ENCODE measurements at regions not wholly inside any gene's neighbourhood (a gene's known extent, or its start where the extent isn't known, plus 50 kb on each side); places are given as distances from the start of the nearest gene placed in this dataset.

DNA sequence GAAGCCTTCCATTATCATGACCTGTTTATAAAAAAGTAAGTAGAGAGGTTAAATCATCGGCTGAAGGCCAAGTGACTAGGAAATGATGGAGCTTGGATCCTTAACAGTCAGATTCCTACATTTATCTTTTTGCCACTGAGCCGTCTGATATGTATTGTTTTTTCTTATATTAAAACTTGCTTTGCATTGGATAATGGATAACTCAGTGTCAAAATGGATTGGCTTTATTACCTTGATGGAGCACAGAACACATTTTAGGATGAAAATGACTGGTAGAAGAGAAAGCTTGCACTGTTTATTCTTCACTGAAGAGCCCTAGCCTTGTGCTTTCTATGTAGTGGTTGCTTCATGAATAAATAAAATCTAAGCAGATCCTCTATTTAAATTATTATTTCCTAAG, 54.2 kb upstream of the TSPAN5 start:
- TF ChIP-seq EGR1 (IDR thresholded peaks at IDR 0.05; ENCODE audit: low read depth) (no peak), RAD21 (IDR thresholded peaks at IDR 0.05; ENCODE audit: low read depth) (no peak), EZH2 (IDR thresholded peaks at IDR 0.05) (no peak), SRF (IDR thresholded peaks at IDR 0.05; ENCODE audit: low read depth) (no peak), SP1 (IDR thresholded peaks at IDR 0.05; ENCODE audit: low read depth) (no peak), FOSL1 (IDR thresholded peaks at IDR 0.05; ENCODE audit: low read depth) (no peak), POLR2A (IDR thresholded peaks at IDR 0.05; ENCODE audit: borderline replicate concordance, extremely low read depth, insufficient read depth, insufficient read length) (no peak), CEBPB (IDR thresholded peaks at IDR 0.05; ENCODE audit: low read depth) (no peak), POLR2AphosphoS5 (IDR thresholded peaks at IDR 0.05; ENCODE audit: low read depth, low read length) (no peak), ZNF274 (IDR thresholded peaks at IDR 0.05; ENCODE audit: low read depth, low read length) (no peak)
- TF ChIP-seq, protein P1, sequence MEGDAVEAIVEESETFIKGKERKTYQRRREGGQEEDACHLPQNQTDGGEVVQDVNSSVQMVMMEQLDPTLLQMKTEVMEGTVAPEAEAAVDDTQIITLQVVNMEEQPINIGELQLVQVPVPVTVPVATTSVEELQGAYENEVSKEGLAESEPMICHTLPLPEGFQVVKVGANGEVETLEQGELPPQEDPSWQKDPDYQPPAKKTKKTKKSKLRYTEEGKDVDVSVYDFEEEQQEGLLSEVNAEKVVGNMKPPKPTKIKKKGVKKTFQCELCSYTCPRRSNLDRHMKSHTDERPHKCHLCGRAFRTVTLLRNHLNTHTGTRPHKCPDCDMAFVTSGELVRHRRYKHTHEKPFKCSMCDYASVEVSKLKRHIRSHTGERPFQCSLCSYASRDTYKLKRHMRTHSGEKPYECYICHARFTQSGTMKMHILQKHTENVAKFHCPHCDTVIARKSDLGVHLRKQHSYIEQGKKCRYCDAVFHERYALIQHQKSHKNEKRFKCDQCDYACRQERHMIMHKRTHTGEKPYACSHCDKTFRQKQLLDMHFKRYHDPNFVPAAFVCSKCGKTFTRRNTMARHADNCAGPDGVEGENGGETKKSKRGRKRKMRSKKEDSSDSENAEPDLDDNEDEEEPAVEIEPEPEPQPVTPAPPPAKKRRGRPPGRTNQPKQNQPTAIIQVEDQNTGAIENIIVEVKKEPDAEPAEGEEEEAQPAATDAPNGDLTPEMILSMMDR (IDR thresholded peaks at IDR 0.05 in 2 of 3, conservative IDR thresholded peaks at IDR 0.05 in 1 of 3; ENCODE audit: borderline replicate concordance in 1 of 3, insufficient read depth in 1 of 3, low read depth in 2 of 3, low read length in 2 of 3), result no peak
- TF ChIP-seq, protein P2, sequence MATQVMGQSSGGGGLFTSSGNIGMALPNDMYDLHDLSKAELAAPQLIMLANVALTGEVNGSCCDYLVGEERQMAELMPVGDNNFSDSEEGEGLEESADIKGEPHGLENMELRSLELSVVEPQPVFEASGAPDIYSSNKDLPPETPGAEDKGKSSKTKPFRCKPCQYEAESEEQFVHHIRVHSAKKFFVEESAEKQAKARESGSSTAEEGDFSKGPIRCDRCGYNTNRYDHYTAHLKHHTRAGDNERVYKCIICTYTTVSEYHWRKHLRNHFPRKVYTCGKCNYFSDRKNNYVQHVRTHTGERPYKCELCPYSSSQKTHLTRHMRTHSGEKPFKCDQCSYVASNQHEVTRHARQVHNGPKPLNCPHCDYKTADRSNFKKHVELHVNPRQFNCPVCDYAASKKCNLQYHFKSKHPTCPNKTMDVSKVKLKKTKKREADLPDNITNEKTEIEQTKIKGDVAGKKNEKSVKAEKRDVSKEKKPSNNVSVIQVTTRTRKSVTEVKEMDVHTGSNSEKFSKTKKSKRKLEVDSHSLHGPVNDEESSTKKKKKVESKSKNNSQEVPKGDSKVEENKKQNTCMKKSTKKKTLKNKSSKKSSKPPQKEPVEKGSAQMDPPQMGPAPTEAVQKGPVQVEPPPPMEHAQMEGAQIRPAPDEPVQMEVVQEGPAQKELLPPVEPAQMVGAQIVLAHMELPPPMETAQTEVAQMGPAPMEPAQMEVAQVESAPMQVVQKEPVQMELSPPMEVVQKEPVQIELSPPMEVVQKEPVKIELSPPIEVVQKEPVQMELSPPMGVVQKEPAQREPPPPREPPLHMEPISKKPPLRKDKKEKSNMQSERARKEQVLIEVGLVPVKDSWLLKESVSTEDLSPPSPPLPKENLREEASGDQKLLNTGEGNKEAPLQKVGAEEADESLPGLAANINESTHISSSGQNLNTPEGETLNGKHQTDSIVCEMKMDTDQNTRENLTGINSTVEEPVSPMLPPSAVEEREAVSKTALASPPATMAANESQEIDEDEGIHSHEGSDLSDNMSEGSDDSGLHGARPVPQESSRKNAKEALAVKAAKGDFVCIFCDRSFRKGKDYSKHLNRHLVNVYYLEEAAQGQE (IDR thresholded peaks at IDR 0.05; ENCODE audit: low read depth), result no peak

Data from HCT116 (cell line).